ENCODE measurements at regions not wholly inside any gene's neighbourhood (a gene's known extent, or its start where the extent isn't known, plus 50 kb on each side); places are given as distances from the start of the nearest gene placed in this dataset.

GRCh38 chr13:105974380-105974779 is 561.1 kb downstream of the EFNB2 start:
- intact Hi-C loops (cut with micrococcal nuclease), result no loop called here
- Histone ChIP-seq H3K4me3 (no peak overlapping the region), H3K9me3 (replicated peaks) (no peaks in the 10 kb centered on the region), H3K27ac (replicated peaks) (no peak overlapping the region), H3K27me3 (ENCODE audit: low read depth) (no peaks in the 10 kb centered on the region), H3K4me1 (no peaks in the 10 kb centered on the region), H3K36me3 (no peaks in the 10 kb centered on the region)
- no peak for DNase-seq
- TF ChIP-seq CTCF (IDR thresholded peaks at IDR 0.05; ENCODE audit: borderline replicate concordance), result no peak

- H3K36me3 ChIP-seq, result no peaks in the 10 kb centered on the region
- intact Hi-C loops (cut with micrococcal nuclease), result no loop called here
- no peak for DNase-seq
- TF ChIP-seq CTCF (IDR thresholded peaks at IDR 0.05; ENCODE audit: borderline replicate concordance), result no peak
- H3K4me3 ChIP-seq, result no peak overlapping the region
- H3K27ac ChIP-seq (replicated peaks), result no peak overlapping the region
- H3K4me1 ChIP-seq, result no peaks in the 10 kb centered on the region
- H3K27me3 ChIP-seq (ENCODE audit: low read depth), result no peaks in the 10 kb centered on the region
- no peaks in the 10 kb centered on the region for H3K9me3 ChIP-seq (replicated peaks)
Measured at GRCh38 chr13:105972811-105973590, 562.5 kb downstream of the EFNB2 start.

- Histone ChIP-seq H3K27me3 (ENCODE audit: low read depth) (no peaks in the 10 kb centered on the region), H3K4me1 (no peaks in the 10 kb centered on the region), H3K27ac (replicated peaks) (no peak overlapping the region), H3K36me3 (no peaks in the 10 kb centered on the region), H3K4me3 (no peak overlapping the region), H3K9me3 (replicated peaks) (no peaks in the 10 kb centered on the region)
- intact Hi-C loops (cut with micrococcal nuclease), result no loop called here
- DNase-seq, result no peak
- no peak for TF ChIP-seq CTCF (IDR thresholded peaks at IDR 0.05; ENCODE audit: borderline replicate concordance)
Measured at GRCh38 chr13:105972306-105972721, 563.1 kb downstream of the EFNB2 start.

- TF ChIP-seq CTCF (IDR thresholded peaks at IDR 0.05; ENCODE audit: borderline replicate concordance), result no peak
- H3K4me1 ChIP-seq, result no peaks in the 10 kb centered on the region
- H3K36me3 ChIP-seq, result no peaks in the 10 kb centered on the region
- intact Hi-C loops (cut with micrococcal nuclease), result no loop called here
- no peaks in the 10 kb centered on the region for H3K27me3 ChIP-seq (ENCODE audit: low read depth)
- no peak overlapping the region for H3K4me3 ChIP-seq
- H3K9me3 ChIP-seq (replicated peaks), result no peaks in the 10 kb centered on the region
- H3K27ac ChIP-seq (replicated peaks), result no peak overlapping the region
- DNase-seq, result no peak
Measured at GRCh38 chr13:105971738-105972137, 563.7 kb downstream of the EFNB2 start.

GRCh38 chr13:105971312-105971711 is 564.1 kb downstream of the EFNB2 start:
- intact Hi-C loops (cut with micrococcal nuclease), result no loop called here
- no peak for TF ChIP-seq CTCF (IDR thresholded peaks at IDR 0.05; ENCODE audit: borderline replicate concordance)
- Histone ChIP-seq H3K4me3 (no peak overlapping the region), H3K9me3 (replicated peaks) (no peaks in the 10 kb centered on the region), H3K27me3 (ENCODE audit: low read depth) (no peaks in the 10 kb centered on the region), H3K4me1 (no peaks in the 10 kb centered on the region), H3K36me3 (no peaks in the 10 kb centered on the region), H3K27ac (replicated peaks) (no peak overlapping the region)
- no peak for DNase-seq
